Gastrocnemius medialis (tissue), 4 donors: ENCODE measurements at regions not wholly inside any gene's neighbourhood (a gene's known extent, or its start where the extent isn't known, plus 50 kb on each side); places are given as distances from the start of the nearest gene placed in this dataset.

Experiments
- POLR2A ChIP-seq, 2 donors: fragments of 450-650 bp; IDR thresholded peaks; one replicate each; pipeline ENCODE4 v1.6.1; 2017; ENCODE audit warnings: antibody characterized with exemption in 2 of 2, mild to moderate bottlenecking in 2 of 2, moderate library complexity in 2 of 2
- TF ChIP-seq, protein P1 (sequence below), 5 experiments: fragments of 450-650 bp in 3 of 5; fragments of 200-600 bp in 2 of 5; sonication (generic) in 2 of 5; IDR thresholded peaks in 4 of 5; conservative IDR thresholded peaks in 1 of 5; 1 replicate in 4 of 5; 2 replicates in 1 of 5; pipeline ENCODE4 v1.5.1; 2016 to 2019; ENCODE audit warnings: antibody characterized with exemption in 5 of 5, mild to moderate bottlenecking in 3 of 5, moderate library complexity in 3 of 5

DNA sequence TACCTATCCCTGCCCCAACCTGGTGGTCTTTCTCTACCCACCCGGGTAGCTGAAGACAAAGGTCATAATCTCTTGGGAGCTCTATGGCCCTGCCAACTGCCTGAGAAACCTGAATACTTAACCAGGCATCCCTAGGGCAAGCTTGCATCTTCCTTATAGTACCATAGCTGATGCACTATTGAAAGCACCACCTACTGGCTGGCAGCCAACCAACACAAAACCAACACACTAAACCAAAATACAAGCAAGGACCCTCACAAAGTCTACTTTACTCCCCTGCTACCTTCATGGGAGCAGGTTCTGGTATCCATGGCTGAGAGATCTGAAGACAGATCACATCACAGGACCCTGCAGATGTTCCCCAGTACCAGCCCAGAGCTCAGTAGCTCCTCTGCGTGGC lies 171.8 kb upstream of the TAS2R1 start:
- TF ChIP-seq, protein P1, sequence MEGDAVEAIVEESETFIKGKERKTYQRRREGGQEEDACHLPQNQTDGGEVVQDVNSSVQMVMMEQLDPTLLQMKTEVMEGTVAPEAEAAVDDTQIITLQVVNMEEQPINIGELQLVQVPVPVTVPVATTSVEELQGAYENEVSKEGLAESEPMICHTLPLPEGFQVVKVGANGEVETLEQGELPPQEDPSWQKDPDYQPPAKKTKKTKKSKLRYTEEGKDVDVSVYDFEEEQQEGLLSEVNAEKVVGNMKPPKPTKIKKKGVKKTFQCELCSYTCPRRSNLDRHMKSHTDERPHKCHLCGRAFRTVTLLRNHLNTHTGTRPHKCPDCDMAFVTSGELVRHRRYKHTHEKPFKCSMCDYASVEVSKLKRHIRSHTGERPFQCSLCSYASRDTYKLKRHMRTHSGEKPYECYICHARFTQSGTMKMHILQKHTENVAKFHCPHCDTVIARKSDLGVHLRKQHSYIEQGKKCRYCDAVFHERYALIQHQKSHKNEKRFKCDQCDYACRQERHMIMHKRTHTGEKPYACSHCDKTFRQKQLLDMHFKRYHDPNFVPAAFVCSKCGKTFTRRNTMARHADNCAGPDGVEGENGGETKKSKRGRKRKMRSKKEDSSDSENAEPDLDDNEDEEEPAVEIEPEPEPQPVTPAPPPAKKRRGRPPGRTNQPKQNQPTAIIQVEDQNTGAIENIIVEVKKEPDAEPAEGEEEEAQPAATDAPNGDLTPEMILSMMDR (IDR thresholded peaks at IDR 0.05 in 4 of 5, conservative IDR thresholded peaks at IDR 0.05 in 1 of 5) = no peak
- TF ChIP-seq POLR2A (IDR thresholded peaks at IDR 0.05) = no peak
